GM19043 (cell line): ENCODE measurements at regions not wholly inside any gene's neighbourhood (a gene's known extent, or its start where the extent isn't known, plus 50 kb on each side); places are given as distances from the start of the nearest gene placed in this dataset.

Experiments used
- ATAC-seq: cut with Tn5 transposase; IDR thresholded peaks from one replicate; pipeline ENCODE4 v1.9.1; 2021; ENCODE audit warnings: low read depth; ENCODE audit not compliant: unreplicated experiment

DNA sequence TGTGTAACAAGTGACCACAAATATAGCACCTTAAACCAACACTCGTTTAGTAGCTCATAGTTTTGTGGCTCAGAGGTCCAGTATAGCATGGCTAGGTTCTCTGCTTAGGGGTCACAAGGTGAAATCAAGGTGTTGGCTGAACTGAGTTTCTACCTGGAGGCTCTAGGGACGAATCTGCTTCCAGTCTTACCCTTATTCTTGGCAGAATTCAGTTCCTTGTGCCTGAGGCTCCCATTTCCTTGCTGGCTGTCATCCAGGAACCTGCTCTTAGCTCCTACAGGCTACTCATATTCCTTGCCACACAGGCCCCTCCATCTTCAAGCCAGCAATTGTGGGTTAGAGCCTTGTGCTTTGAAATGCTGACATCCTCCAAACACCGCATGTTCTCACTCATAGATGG, 212.3 kb upstream of the CDH13 start:
- ATAC-seq, result no peak

DNA sequence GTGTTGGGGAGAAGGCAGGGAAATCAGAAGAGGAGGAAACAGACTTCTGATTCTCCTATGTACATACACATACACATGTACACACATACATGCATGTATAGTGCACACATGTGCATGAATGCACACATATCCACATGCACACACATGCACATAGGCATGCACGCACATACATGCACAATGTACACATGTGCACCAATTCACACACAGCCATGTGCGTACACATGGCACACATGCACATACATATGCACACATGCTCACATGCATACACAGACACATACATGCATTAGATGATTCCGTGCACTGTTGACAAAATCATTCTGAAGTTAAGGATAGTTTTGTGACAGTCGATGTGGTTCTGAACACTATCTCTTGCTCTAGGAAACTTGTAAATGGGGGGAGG, 214.0 kb upstream of the CDH13 start:
- ATAC-seq, result no peak

DNA sequence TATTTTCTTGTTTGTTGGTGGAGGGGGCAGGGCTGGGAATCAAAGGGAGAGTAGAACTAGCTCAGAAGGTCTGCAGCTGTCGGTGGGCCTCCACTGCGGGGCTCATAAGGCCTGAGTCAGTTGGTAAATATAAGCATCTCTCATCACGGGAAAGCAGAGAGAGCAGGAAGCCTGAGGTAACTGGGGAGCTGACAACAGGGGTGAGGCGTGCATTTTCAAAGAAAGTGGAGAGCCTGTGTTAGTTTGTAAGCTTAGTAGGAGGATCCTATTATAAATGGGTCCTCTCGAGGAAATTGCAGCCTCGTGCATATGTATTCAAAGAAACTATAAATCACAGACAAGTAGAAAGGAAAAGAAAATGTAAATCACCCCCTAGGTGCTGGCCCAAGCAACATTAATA, 221.0 kb upstream of the CDH13 start:
- no peak for ATAC-seq

DNA sequence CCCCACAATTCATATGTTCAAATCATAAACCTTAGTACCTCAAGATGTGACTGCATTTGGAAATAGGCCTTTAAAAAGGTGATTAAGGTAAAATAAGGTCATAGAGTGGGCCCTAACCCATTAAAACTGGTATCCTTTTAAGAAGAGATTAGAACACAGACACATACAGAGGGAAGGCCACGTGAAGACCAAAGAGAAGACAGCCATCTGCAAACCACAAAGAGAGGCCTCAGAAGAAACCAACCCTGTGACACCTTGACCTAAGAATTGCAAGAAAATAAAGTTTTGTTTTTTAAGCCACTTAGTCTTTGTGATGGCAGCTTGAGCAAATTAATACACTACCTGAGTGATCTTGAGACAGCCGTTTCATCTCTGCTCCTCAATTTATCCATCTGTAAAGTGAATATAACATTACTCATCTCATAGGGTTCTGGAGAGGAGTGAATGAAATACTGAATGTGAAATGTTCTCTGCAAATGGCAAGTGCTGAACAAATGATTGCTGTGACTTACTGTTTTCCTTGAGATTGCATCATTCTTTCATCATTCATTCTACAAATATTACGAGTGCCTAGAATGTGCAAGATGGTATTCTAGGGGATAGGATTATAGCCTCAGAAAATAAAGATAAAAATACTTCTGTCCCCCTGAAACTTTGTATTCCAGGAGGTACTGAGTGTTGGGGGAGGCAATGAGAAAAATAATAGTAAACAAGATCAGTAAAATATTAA, 222.0 kb upstream of the CDH13 start:
- ATAC-seq, result no peak

DNA sequence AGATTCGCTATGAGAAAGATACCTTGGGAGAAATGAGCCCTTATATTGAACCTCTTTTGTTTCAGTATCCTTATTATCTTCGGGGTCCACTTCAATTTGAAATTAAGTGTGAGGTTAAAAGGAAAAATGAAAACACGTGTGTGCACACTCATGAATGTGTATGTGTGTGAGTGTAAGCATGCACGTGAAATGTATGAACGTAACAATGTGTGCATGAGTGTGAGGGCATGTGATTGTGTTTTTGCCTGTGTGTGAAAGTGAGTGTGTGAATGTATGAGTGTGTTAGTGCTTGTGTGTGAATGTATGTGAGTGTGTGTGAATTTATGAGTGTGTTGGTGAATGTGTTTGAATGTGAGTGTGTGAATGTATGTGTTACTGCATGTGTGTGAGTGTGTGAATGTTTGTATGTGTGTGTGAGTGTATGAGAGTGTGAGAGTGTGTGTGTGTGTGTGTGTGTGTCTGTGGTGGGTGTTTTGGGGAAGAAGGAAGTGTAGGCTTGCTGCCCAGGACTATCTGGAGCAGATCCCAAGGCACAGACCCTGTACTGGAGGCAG, 224.0 kb upstream of the CDH13 start:
- ATAC-seq, result no peak

DNA sequence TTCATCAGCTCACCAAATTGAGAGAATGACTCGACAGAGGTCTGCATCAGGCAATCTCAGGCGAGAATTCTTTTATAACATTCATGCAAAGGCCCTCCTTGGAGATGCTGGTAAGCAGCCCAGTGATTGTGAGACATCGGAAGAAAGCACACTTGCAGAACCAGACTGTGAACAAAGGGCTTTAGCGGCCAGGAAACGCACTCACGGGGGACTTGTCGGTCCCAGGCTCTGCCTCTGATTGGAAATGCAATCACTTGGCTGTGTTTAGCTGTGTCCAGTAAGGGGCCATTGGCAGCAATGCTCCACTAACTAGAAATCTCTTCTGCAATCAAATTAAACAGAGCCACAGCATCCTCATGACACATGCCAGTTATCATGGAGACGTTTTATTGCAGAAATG, 226.7 kb upstream of the CDH13 start:
- ATAC-seq, result no peak

DNA sequence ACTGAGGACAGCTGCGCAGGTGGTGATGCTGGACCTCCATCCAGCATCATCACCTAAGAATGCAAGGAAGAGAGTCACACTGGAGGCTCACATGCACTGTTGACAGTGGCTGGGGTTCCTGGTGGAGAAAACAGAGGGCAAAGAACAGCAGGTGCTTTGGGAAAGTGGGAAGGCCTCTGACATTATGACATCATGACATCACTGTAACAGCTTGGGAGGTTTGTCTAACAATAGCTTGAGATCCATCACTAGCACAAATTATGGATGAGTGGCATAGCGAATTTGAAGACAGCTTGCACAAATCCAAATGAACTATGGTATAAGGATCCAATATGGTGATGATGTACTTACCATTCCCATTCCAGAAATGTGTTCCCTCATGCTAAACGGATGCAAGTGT, 226.5 kb upstream of the MPHOSPH6 start:
- no peak for ATAC-seq

DNA sequence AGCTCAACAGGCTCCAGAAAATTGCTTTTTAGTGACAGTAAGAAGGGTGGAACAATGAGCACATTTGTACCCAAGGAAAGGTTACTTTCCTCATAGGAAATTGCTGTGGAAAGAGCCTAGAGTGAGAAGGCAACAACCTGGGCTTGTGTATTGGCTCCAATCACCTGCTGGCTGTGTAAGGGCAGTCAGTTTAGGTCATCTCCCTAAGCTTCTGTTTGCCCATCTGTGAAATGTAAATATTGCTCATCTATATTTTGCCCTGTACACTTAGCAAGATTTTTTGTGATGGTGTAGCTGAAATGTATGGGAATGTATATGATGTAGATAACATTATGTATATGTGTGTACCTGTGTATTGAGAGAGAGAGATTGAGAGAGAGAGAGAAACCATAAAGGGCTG, 225.2 kb upstream of the MPHOSPH6 start:
- no peak for ATAC-seq

DNA sequence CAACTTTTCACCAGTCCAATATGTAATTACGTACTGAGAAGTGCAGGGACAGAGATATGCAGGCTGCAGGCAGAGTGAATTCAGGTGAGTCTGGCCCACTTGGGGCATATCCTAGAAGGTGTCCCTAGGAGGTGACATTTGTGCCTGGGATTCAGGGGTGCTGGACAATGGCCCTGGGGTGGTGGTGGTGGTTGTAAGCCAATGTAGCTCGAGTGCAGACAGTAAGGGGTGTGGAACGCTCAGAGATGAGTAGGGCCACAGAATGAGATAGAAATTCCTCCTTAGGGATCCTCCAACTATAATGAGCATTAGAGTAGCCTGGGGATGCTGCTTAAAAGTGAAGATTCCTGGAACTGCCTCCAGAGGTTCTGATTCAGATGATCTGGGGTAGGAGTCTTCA, 221.7 kb upstream of the MPHOSPH6 start:
- no peak for ATAC-seq

DNA sequence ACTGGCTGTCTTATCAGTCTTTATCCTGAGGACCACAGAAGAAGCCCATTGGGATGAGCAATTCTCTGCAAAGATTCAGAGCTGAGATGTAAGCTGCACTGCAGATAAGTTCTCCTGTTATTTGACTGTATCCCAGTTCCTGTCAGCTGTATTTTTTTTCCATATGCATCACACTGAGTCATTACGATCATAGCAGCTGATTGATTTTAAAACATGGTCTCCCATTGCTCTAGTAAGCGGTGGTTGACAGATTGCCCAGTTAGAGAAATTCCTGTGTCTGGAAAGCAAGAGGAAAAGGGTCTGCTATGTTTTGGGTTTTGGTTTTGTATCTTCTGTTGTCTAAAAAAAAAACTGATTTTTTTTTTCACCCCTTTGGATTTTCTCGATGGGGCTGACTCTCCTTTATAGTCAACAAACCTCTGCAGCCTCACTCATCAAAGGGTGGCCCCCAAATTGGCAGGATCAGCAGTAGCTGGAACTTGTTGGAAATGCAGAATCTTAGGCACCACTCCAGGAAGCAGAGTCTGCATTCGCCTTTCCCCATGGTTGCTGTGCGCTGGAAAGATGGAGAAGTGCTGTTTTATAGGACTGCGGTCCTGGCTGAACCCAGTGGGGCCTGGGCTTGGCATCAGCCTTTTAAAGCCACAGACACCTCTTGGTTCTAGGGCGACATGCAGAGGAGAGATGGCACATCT, 220.1 kb upstream of the MPHOSPH6 start:
- no peak for ATAC-seq

DNA sequence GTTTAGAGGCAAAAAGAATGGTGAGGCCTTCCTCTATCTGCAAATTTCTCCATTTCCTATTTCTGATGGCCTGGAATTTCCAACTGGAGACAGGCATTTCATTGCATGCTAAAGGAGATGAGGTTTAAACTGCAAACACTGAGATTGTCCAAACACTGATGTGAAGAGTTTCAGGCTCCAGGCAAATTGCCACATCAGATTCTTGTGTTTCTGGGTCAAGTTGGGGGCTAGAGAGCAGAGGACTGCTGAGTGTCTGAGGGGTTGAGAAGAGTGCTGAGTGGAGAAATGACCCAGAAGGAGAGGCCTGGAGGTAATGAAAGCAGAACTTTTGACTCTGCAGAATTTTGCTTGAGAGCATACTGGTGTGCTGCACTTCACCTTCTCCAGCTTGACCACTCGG, 216.7 kb upstream of the MPHOSPH6 start:
- ATAC-seq, result no peak

DNA sequence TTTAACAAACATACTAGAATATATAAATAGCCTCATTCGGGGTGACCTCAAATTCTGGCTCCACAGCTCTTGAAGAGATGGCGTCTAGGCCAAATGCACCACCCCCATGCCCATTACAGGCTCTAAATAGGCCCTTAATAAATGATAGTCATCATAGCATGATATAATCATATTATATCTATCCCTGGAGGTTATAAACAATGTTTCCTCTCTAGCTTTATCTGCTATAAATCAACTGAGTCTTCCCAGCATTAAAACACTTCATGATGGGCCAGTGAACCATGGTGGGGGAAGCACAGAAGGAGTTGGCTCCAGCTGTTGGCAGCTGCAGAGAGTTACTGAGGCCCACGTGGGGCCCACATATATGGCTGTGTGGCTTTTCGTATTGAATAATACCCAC, 214.9 kb upstream of the MPHOSPH6 start:
- ATAC-seq, result no peak

DNA sequence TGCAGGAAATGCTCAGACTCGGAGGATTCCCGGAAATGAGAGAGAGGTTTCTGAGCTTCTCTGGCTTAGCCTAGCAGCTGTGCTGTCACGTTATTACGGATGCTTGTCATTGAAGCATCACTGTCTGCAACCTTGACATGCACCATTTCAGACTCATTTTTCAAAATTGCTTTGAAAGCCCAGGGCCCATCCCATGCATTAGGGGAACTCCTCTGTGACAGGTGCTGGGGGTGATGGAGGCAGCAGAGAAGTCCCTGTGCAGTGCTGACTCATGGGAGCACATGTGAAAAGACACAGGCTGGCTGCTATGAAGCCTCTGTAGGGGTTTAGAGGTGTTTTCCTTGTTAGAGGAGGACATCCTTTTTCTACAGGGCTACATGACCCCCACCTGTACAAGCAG, 214.0 kb upstream of the MPHOSPH6 start:
- ATAC-seq, result no peak

DNA sequence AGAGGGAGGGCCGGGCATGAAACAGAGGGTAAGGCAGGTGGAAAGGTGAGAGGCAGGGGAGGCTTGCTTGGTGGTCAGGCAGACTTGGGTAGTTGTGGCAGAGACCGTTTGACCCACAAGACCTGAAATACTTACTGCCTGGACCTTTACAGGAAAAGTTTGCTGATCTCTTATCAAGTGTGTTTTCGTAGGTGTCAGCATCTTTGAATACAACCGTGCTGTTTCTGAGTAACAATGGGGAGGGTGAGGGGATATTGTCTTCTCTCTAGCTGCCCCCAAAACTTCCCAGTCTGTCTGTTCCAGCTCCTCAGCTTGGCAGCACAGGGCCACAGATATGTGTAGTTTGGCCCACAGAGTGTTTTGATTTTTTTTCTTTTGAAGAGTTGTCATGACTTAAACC, 212.5 kb upstream of the MPHOSPH6 start:
- no peak for ATAC-seq

DNA sequence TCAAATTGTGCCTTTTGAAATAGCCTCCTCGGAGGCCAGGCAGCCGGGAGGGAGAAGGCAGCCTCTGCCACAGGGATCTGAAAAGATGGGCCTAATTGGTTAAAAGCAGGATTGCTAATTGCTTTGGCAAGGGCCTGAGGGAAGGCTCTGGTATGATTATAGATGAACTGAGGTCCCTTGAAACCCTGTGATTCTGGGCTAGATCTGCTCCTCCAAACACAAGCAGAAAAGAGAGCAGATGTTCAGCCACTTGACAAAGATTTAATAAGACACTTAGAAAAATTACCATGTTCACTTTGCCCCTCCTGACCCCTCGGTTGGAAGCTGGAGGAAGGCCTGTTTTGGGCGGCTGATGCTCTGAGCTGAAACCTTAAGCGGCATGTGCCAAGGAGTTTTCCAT, 209.5 kb upstream of the MPHOSPH6 start:
- ATAC-seq, result no peak

DNA sequence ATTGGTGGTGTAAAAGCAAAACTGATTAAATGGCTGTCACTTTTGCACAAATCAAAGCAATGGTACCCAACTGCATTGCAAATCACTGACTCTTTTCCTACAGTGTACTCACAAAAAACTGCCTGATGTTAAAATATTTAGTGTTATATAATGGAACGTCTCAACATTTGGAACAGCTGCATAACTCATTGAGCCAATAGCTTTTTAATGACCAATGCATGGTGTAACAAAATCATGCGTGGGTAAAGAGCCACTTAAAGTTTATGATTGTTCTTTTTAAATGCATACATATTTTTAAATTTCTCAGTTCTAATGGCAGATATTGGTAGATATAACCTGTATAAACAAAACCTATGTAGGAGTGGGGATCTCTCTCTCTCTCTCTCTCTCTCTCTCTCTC, 204.0 kb upstream of the MPHOSPH6 start:
- no peak for ATAC-seq

DNA sequence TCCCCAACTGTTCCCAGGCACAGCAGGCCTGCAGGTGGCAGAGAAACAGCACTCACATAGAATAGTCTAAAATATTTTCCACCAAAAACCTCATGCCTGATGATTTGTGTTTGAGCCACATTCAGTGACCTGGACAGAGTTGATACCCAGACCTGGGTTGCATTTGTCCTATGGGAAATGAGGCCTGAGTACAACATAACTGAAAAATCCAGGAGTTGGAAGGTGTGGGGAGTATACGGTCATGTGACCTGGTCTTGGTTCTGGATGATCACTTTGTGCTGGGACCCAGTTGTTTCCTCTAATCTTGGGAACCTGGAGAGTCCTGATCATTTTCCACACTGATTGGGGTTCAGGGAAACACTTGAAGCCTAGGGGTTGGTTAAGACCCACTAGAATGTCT, 200.3 kb upstream of the MPHOSPH6 start:
- ATAC-seq, result no peak

DNA sequence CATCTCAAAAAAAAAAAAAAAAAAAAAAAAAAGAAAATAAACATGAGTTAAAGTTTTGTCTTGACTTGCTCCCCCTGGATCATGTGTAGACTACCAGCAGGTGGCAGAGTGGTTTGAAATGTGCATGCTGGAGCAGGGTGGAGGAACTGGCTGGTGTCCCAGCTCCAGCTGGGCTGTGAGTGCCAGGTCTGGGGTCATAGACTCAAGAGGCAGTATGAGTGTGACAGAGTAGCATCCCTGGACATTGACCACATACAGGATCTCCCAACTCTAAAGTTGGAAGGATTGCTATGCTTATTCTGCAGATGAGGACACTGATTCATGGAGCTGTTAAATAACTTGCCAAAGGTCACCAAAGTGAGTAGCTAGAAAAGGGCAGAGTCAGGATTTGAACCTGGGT, 198.0 kb upstream of the MPHOSPH6 start:
- no peak for ATAC-seq

DNA sequence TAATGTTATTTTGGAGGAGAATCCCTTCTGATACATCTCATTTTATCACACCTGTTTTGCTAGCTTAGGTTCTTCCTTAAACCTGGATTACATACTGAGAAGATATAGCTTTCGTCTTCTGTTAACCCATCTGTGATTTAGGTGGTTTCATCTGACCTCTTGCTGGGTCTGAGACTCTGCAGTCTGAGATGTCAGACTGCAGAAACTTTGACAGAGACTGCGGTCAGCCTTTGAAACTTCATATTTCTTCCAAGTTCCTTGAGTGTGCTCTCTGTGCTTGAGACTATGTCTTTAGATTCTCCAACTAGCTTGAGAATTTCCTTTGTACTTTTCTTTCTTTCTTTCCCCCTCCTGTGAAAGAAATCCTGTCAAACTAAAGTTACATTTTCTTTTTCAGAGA, 196.4 kb upstream of the MPHOSPH6 start:
- no peak for ATAC-seq

DNA sequence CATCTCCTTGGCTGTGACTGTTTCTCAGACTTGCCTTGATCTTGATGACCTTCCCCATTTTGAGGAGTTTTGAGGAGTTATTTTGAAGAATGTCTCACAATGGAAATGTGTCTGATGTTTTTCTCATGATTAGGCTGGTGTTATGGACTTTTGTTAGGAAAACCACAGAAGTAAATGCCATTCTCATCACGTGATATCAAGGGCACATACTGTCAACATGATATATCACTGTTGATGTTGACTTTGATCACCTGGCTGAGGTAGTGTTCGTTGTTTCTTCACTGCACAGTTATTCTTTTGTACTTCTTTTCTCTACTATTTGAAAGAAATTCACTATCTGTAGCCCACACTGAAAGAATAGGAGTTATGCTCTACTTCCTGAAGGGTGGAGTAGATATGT, 194.7 kb upstream of the MPHOSPH6 start:
- ATAC-seq, result no peak

DNA sequence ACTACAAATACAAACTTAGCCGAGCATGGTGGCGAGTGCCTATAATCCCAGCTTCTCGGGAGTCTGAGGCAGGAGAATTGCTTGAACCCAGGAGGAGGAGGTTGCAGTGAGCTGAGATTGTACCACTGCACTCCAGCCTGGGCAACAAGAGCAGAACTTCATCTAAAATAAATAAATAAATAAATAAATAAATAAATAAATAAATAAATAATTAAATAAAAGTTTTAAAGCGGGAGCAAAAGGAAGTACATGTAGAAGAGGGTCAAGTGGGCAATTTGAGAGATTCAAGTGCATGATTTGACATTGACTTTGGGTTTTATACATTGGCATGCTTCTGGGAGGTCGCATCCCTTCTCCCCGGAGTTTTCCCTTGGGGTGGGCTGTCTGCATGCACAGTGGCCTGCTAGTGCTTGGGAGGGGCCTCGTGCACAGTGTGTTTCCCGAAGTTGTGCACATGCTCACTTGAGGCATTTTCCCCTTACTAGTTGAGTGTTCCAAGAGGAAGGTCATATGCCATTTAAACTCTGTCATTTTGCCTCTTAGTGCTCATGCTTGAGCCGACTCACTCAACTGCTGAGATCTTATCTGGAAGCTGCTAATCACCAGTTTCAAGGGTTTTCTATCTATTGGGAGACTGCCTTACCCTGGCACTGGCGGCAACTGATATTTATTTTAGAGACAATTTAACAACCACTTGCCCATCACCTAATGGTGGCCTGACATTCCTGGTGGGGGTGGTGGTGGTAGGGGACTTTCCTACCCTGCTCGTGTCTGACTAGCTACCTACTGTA, 193.2 kb upstream of the MPHOSPH6 start:
- ATAC-seq, result no peak
